ENCODE measurements at regions not wholly inside any gene's neighbourhood (a gene's known extent, or its start where the extent isn't known, plus 50 kb on each side); places are given as distances from the start of the nearest gene placed in this dataset.
"Not testable (repeated sequence)": the region's sequence is repeated elsewhere in the genome, so short reads cannot be mapped to it uniquely, and the experiment has no call there.

GRCh38 chr1:144104000-144104677 is 132.4 kb upstream of the FAM72C start:
- TF ChIP-seq CTCF, EP300 (IDR thresholded peaks at IDR 0.05): not testable (repeated sequence)
